Stimulated activated CD4-positive, alpha-beta T cell treated with anti-CD3 and anti-CD28 coated beads, Interleukin-4, amount 100 ng/mL, for 48 hours (primary cell): ENCODE measurements at regions not wholly inside any gene's neighbourhood (a gene's known extent, or its start where the extent isn't known, plus 50 kb on each side); places are given as distances from the start of the nearest gene placed in this dataset.

Source experiments
- DNase-seq, 2 donors: peaks; one replicate each; pipeline ENCODE4 v3.0.0-alpha.2; 2020; ENCODE audit warnings: low read depth in 2 of 2

GRCh38 chr5:141778206-141778605 is 96.2 kb upstream of the ARAP3 start:
- no peak for DNase-seq

DNA sequence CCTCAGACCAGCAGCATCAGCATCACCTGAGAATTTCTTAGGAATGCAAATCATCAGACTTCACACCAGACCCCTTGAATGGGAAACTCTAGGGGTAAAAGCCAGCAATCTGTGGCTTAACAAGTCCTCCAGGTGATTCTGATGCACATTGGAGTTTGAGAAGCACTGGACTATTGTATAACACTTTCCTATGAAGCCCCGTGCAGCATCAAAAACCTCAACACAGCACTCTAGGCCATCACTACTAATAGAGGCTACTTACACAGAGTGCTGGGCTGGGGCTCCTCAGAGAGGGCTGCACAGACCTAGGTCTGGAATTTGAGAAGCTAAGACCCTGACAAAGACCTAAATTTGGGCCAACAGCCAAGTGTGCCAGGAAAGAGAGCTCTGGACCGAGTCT is 95.7 kb upstream of the ARAP3 start:
- no peak for DNase-seq

DNA sequence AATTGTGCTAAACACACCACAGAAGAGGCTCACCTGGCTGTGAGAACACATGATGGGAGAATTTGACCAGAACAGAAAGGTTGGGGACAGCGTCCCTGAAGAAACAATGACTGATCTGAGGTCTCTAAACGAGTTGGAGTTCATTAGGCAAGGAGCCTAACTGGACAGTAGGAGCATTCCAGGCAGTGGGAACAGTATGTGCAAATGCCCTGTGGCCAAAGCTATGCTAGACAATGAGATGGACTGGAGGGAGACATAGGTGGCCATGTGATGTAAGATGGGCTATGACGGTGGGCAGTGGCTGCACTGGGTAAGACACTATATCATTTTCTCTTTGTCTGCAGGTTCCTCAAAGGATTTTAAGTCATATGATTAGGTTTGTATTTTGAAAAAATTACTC is 95.1 kb upstream of the ARAP3 start:
- no peak for DNase-seq

- no peak for DNase-seq
Observed at GRCh38 chr5:141773779-141774562, 91.9 kb upstream of the ARAP3 start.

DNA sequence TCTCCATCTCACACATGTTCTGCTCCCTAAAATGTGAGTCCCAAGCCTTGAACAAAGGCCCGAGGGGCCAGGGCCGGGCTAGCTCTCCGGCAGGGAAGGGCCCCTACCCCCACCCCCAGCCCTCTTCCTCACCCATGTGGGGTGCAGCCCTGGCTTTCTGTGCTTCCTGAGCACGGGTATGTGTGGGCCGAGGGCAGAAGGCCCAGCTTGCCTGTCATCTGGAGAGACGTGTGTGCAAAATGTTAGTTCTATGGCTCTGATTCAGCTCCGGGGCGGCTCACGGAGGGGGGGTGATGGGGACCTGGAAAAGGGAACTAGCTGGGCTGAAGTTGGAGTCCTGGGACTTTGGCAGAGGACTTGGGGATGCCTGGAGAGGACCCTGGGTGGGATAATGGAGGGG is 90.3 kb upstream of the ARAP3 start:
- DNase-seq: no peak

- no peak for DNase-seq
Observed at GRCh38 chr5:141771562-141771961, 89.5 kb upstream of the ARAP3 start.

- no peak for DNase-seq
Observed at GRCh38 chr5:141771031-141771430, 89.0 kb upstream of the ARAP3 start.

DNA sequence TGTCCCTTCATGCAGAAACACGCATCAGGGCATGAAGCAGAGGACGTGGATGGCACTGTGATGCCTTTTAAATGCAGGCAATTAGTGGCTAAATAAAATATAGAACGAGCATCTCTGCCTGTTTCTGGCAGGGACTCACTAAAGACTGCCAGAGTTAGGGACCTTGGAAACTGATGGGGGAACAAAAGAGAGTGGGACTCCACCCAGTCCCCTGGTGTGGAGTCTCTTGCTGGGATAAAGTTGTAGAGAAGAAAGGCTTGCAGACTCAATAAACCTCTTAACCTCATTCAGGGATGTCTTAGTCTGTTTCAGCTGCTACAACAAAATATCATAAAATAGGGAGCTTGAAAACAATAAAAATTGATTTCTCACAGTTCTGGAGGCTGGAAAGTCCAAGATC is 87.6 kb upstream of the ARAP3 start:
- no peak for DNase-seq

DNA sequence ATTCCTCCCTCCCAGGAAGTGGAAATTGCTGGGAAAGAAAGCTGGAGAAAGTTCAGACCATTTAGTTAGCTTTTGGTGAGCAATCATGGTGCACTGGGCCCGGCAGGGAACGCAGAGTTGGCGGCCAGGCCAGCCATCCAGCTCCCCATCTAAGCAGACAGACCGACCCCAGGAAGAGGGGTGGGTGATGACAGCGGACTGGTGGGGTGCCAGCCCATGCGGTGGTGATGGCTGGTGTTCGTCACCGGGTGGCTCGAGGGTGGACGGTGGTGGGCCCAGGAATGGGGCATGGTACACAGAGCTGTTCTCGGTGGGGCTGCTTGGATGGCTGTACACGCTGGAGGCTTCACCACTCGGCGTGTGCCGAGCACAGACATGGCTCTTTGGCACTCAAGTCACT is 85.6 kb upstream of the ARAP3 start:
- no peak for DNase-seq

GRCh38 chr5:141765896-141766551 is 84.0 kb upstream of the ARAP3 start:
- no peak for DNase-seq

GRCh38 chr5:141763541-141763940 is 81.5 kb upstream of the ARAP3 start:
- DNase-seq: no peak

- DNase-seq: no peak
Observed at GRCh38 chr5:141762790-141763368, 80.8 kb upstream of the ARAP3 start.

- no peak for DNase-seq
Observed at GRCh38 chr5:141762316-141762715, 80.3 kb upstream of the ARAP3 start.

- no peak for DNase-seq
Observed at GRCh38 chr5:141760753-141761152, 78.7 kb upstream of the ARAP3 start.

DNA sequence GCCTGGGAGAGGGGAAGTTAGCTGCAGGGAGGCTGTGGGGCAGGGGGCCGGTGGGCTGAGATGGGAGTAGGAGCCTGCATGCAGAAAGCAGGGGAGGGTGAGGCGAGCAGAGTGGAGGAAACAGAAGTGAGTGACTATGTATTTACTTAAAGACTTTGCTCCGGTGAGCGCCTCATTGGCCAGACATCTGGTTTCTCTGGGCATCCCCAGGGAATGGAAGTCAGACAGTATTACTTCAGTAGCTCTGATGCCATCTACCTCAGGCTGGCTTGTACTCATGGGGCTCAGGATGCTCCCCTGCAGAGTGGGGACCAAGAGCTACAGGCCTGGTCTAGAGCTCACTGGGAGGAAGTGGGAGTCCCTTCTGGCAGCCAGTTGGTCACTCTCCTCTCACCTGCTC is 78.2 kb upstream of the ARAP3 start:
- DNase-seq: no peak

DNA sequence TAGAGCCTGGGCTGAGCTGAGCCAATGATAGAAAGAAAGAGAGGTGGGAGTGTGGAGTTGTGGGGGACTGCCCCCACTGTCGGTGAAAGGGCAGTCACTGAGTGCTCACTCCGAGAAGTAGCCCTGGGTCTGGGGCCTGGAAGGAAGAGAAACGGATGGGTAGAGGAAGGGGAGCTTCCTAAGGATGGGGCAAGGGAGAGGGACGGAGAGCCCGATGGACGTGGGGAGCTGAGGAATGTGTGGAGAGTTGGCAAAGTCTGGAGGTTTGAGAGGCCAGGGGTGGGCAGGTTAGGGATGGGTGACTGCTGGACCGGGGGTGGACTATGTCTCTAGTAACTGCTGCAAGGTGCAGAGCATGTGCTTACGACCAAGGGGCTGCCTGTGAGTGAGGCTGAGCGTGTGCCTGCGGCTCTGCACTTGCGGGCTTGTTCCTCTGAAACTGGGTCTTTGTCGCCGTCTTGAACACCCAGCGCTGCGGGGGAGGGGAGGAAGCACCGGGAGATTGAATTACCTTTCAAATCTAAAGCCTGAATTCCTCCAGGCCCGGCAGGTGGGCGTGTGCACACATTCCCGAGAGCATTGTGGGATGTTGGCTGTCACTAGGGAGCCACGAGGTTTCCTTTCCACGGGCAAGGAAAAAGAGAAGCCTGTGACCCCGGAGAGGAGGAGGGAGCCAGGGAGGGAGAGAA is 76.4 kb upstream of the ARAP3 start:
- no peak for DNase-seq

DNA sequence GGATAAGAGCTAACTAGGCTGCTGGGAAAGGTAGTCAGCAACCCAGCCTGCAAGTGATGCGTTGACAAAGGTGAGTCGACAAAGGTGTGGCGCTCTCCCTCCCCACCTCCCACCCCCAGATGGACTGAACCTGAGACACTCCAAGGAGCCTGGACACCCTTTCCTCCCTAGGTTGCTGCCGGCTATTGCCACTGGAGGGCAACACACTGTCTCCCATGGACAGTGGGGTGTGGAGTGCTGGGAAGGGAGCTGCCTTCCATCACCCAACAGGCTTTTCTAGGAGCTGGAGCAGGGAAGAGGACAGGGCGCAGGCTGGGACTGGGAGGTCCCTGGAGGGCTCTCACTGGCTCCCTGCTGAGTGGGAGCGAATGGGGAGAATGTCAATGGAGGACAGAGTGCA is 75.4 kb upstream of the ARAP3 start:
- DNase-seq: no peak

- DNase-seq: no peak
Observed at GRCh38 chr5:141756196-141756595, 74.2 kb upstream of the ARAP3 start.

DNA sequence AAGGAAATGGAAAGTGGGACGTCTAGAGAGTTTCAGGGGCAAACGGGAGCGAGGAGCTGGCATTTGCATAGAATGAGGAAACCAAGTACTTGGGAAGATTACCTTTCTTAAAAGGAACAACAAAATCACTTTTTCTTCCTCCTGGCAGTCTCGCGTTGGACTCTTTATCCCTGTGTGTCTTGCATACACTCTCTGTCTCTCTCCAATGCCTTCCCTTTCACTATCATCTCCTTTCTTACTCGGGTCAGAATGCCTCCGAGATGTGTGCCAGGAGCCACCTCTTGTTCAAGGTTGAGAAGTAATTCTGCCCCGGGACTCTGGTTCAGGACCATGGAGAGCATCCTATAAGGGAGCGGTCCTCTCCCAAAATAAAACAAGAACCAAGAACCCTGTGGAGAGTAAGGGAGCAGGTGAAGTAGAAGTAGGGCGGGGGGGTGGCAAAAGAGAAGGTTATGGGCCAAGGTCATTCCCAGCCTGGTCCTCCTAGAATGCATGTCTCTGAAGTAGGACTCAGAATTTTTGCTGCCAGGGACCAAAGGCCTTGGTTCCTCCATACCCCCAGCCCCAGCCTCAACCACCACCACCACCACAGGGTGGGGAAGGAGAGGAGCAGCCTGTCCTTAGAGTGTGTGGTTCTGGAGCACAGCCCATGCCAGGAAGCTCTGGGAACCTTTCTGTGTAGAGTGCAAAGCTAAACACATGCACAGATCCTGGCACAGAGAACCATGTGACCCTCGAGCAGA is 72.1 kb upstream of the ARAP3 start:
- peak in 1 of 2 donors; percentile 13 for DNase-seq

DNA sequence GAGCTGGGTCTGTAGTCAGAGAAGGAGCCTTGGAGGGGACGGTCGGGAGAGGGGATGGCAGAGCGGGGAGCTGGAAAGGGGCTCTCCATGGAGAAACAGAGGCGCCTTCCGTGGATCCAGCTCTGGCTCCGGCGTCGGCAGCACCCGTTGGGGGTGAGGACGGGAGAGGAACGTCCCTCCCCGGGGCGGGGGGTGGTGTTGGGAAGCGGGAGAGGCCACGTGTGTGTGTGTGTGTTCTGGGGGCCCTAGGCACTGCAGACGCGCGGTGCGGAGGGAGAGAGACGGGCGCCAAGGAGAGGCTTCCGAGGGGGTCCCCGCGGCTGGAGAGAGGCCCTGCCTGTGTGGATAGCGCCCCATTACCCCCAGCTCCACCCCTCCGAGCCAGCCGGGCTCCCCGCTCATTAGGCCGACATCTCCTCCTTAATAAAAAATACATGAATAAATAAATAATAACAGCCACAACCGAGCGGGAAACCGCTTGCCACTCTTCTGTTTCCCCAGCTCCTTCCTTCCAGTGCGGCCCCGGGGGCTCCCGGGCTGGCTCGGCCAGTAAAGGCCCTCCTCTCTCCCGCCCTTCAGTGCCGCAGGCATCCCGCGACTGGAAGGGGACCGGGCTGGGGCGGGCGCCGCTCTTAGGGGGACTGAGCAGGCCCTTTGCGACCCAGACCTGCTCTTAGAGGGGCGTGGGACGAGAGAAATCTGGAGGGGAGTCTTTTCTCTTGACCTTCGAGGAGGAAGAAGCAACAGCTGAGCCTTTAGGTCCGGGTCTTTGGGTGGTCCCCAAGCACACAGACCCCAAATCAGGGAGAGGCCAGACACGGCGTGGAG is 71.3 kb upstream of the ARAP3 start:
- DNase-seq: no peak
